ELR (cell line): ENCODE measurements at regions not wholly inside any gene's neighbourhood (a gene's known extent, or its start where the extent isn't known, plus 50 kb on each side); places are given as distances from the start of the nearest gene placed in this dataset.
"Not testable (repeated sequence)": the region's sequence is repeated elsewhere in the genome, so short reads cannot be mapped to it uniquely, and the experiment has no call there.

Experiments used
- DNase-seq: peaks from one replicate; pipeline ENCODE4 v3.0.0-alpha.2; 2015; ENCODE audit warnings: low read depth

GRCh38 chr21:10405331-10405730, 116.1 kb upstream of the TPTE start:
- not testable (repeated sequence) for DNase-seq

- not testable (repeated sequence) for DNase-seq
Measured at GRCh38 chr21:10409786-10410185, 111.6 kb upstream of the TPTE start.

- DNase-seq: not testable (repeated sequence)
Measured at GRCh38 chr21:10410354-10410929, 110.9 kb upstream of the TPTE start.

GRCh38 chr21:10411776-10412526, 109.4 kb upstream of the TPTE start:
- DNase-seq: not testable (repeated sequence)

GRCh38 chr21:10412928-10413246, 108.5 kb upstream of the TPTE start:
- DNase-seq: not testable (repeated sequence)

GRCh38 chr21:10413247-10414120, 107.9 kb upstream of the TPTE start:
- DNase-seq: not testable (repeated sequence)

- not testable (repeated sequence) for DNase-seq
Measured at GRCh38 chr21:10414121-10414924, 107.1 kb upstream of the TPTE start.

GRCh38 chr21:10414925-10415254, 106.5 kb upstream of the TPTE start:
- not testable (repeated sequence) for DNase-seq

- DNase-seq: not testable (repeated sequence)
Measured at GRCh38 chr21:10415456-10415855, 105.9 kb upstream of the TPTE start.

- DNase-seq: not testable (repeated sequence)
Measured at GRCh38 chr21:10415859-10416258, 105.5 kb upstream of the TPTE start.

GRCh38 chr21:10416691-10417447, 104.5 kb upstream of the TPTE start:
- DNase-seq: not testable (repeated sequence)

GRCh38 chr21:10417551-10418002, 103.8 kb upstream of the TPTE start:
- not testable (repeated sequence) for DNase-seq

- not testable (repeated sequence) for DNase-seq
Measured at GRCh38 chr21:10418250-10419048, 102.9 kb upstream of the TPTE start.

- DNase-seq: not testable (repeated sequence)
Measured at GRCh38 chr21:10421199-10421598, 100.2 kb upstream of the TPTE start.

- not testable (repeated sequence) for DNase-seq
Measured at GRCh38 chr21:10421601-10422000, 99.8 kb upstream of the TPTE start.

- DNase-seq: not testable (repeated sequence)
Measured at GRCh38 chr21:10424097-10424886, 97.1 kb upstream of the TPTE start.

GRCh38 chr21:10424887-10425145, 96.6 kb upstream of the TPTE start:
- not testable (repeated sequence) for DNase-seq

- no peak for DNase-seq
Measured at GRCh38 chr21:10425856-10426255, 95.5 kb upstream of the TPTE start.

- DNase-seq: not testable (repeated sequence)
Measured at GRCh38 chr21:10426812-10427211, 94.6 kb upstream of the TPTE start.

- not testable (repeated sequence) for DNase-seq
Measured at GRCh38 chr21:10427277-10427676, 94.1 kb upstream of the TPTE start.
